Skeletal muscle satellite cell (primary cell): ENCODE measurements at regions not wholly inside any gene's neighbourhood (a gene's known extent, or its start where the extent isn't known, plus 50 kb on each side); places are given as distances from the start of the nearest gene placed in this dataset.

Experiments used
- H3K27me3 ChIP-seq: 2 replicates; pipeline ENCODE4 v1.7.0; 2013; ENCODE audit warnings: low read length; ENCODE audit not compliant: control insufficient read depth, insufficient read depth
- H3K36me3 ChIP-seq: 2 replicates; pipeline ENCODE4 v1.7.0; 2013; ENCODE audit warnings: mild to moderate bottlenecking, control low read depth, low read length; ENCODE audit not compliant: insufficient read depth
- H3K4me1 ChIP-seq: 2 replicates; pipeline ENCODE4 v1.7.0; 2013; ENCODE audit warnings: low read length; ENCODE audit not compliant: control insufficient read depth, insufficient read depth
- H3K4me2 ChIP-seq: 2 replicates; pipeline ENCODE4 v1.7.0; 2013; ENCODE audit warnings: mild to moderate bottlenecking, low read length
- H3K4me3 ChIP-seq: 2 replicates; pipeline ENCODE4 v1.7.0; 2013; ENCODE audit warnings: low read length
- H3K9ac ChIP-seq: 2 replicates; pipeline ENCODE4 v1.7.0; 2013; ENCODE audit warnings: mild to moderate bottlenecking, low read depth, low read length, moderate library complexity
- H3K9me3 ChIP-seq: replicated peaks from 2 replicates; pipeline ENCODE4 v1.7.0; 2013; ENCODE audit warnings: mild to moderate bottlenecking, control low read depth, low read length

DNA sequence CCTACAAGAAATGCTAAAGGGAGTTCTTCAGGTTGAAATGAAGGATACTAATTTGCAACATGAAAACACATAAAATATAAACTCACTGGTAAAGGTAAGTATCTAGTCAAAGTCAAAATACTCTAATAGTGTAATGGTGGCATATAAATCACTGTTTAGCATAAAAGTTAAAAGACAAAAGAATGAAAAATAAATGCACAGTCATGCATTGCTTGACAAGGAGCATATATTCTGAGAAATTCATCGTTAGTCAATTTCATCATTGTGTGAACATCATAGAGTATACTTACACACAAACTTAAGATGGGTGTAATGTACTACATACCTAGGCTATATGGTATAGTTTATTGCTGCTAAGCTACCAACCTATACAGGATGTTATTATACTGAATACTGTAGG is 194.4 kb upstream of the PDE5A start:
- no peak overlapping the region for H3K4me3 ChIP-seq
- no peaks in the 10 kb centered on the region for H3K4me1 ChIP-seq
- H3K4me2 ChIP-seq: no peak overlapping the region
- no peaks in the 10 kb centered on the region for H3K27me3 ChIP-seq
- H3K9me3 ChIP-seq: no peaks in the 10 kb centered on the region
- no peaks in the 10 kb centered on the region for H3K36me3 ChIP-seq
- no peak overlapping the region for H3K9ac ChIP-seq

- no peak overlapping the region for H3K4me2 ChIP-seq
- H3K9ac ChIP-seq: no peak overlapping the region
- no peaks in the 10 kb centered on the region for H3K36me3 ChIP-seq
- H3K27me3 ChIP-seq: no peaks in the 10 kb centered on the region
- no peak overlapping the region for H3K4me3 ChIP-seq
- no peaks in the 10 kb centered on the region for H3K4me1 ChIP-seq
- H3K9me3 ChIP-seq: no peaks in the 10 kb centered on the region
Measured at GRCh38 chr4:119816473-119816872, 187.9 kb upstream of the PDE5A start.

DNA sequence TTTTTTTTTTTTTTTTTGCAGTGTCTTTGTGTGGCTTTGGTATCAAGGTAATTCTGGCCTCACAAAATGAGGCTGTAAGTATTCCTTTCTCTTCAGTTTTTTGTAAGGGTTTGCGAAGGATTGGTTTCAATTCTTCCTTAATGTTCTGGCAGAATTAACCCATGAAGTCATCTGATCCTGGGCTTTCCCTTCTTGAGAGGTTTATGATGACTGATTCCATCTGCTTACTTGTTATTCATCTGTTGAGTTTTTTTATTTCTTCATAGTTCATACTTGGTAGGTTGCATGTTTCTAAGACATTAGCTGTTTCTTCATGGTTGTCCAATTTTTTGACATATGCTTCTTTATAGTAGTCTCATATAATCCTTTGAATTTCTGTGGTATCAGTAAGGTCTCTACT is 181.4 kb upstream of the PDE5A start:
- no peaks in the 10 kb centered on the region for H3K4me1 ChIP-seq
- H3K27me3 ChIP-seq: no peaks in the 10 kb centered on the region
- no peak overlapping the region for H3K4me3 ChIP-seq
- no peaks in the 10 kb centered on the region for H3K36me3 ChIP-seq
- no peak overlapping the region for H3K9ac ChIP-seq
- no peaks in the 10 kb centered on the region for H3K9me3 ChIP-seq
- H3K4me2 ChIP-seq: no peak overlapping the region

DNA sequence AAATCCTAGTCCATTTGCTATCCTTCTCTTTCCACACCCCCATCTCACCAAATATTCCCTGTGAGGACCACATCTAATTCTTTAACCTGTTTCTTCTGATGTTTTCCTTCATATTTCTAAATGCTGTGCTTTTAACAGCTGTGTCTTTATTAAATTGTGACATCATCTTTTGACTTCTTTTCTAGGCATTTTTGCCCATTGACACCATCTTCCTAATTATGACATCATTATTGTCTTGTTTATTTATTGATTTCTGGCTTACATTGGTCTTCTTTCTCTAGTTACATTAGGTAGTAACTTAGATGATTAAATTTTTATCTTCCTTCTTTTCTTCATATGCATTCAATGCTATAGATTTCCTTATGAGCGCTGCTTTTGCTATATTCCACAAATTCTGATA is 175.8 kb upstream of the PDE5A start:
- Histone ChIP-seq H3K36me3 (no peaks in the 10 kb centered on the region), H3K27me3 (peaks cover 17% of the 10 kb centered on the region), H3K9ac (no peak overlapping the region), H3K4me3 (no peak overlapping the region), H3K4me1 (no peaks in the 10 kb centered on the region), H3K4me2 (no peak overlapping the region), H3K9me3 (no peaks in the 10 kb centered on the region)

- Histone ChIP-seq H3K36me3 (no peaks in the 10 kb centered on the region), H3K4me2 (no peak overlapping the region), H3K4me1 (no peaks in the 10 kb centered on the region), H3K27me3 (peaks cover 27% of the 10 kb centered on the region), H3K9ac (no peak overlapping the region), H3K4me3 (no peak overlapping the region), H3K9me3 (no peaks in the 10 kb centered on the region)
Measured at GRCh38 chr4:119797238-119797894, 168.8 kb upstream of the PDE5A start.

- no peak overlapping the region for H3K9ac ChIP-seq
- H3K4me2 ChIP-seq: no peak overlapping the region
- H3K36me3 ChIP-seq: no peaks in the 10 kb centered on the region
- no peak overlapping the region for H3K4me3 ChIP-seq
- no peaks in the 10 kb centered on the region for H3K9me3 ChIP-seq
- H3K27me3 ChIP-seq: peaks cover 27% of the 10 kb centered on the region
- H3K4me1 ChIP-seq: no peaks in the 10 kb centered on the region
Measured at GRCh38 chr4:119795986-119796578, 167.5 kb upstream of the PDE5A start.

DNA sequence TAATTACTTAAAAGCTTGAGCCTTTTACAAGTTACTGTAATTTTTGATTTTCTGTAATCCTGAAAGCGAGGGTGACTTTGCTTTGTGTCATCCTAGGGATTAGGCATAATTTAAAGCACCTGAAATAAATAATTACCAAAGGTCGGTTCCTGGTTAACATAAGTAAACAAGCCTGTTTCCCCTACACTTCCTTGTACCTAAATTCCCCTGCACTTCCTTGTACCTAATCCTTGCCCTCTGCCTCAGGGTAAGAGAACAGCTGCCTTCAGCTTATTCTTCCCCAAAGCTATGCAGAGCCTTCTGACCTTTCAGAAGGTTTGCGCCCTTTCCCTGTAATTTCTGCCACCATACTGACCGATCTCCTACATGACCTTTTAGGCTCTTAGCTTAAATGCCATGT is 166.1 kb upstream of the PDE5A start:
- Histone ChIP-seq H3K9ac (no peak overlapping the region), H3K4me1 (no peaks in the 10 kb centered on the region), H3K4me2 (no peak overlapping the region), H3K36me3 (no peaks in the 10 kb centered on the region), H3K9me3 (no peaks in the 10 kb centered on the region), H3K4me3 (no peak overlapping the region), H3K27me3 (peaks cover 19% of the 10 kb centered on the region)

GRCh38 chr4:119794113-119794512 is 165.5 kb upstream of the PDE5A start:
- peaks cover 19% of the 10 kb centered on the region for H3K27me3 ChIP-seq
- H3K9me3 ChIP-seq: no peaks in the 10 kb centered on the region
- no peak overlapping the region for H3K9ac ChIP-seq
- no peak overlapping the region for H3K4me3 ChIP-seq
- no peaks in the 10 kb centered on the region for H3K36me3 ChIP-seq
- no peak overlapping the region for H3K4me2 ChIP-seq
- no peaks in the 10 kb centered on the region for H3K4me1 ChIP-seq

GRCh38 chr4:119788349-119789266 is 160.0 kb upstream of the PDE5A start:
- Histone ChIP-seq H3K9me3 (no peaks in the 10 kb centered on the region), H3K4me3 (no peak overlapping the region), H3K27me3 (peaks cover 3% of the 10 kb centered on the region), H3K4me1 (no peaks in the 10 kb centered on the region), H3K36me3 (no peaks in the 10 kb centered on the region), H3K4me2 (no peak overlapping the region), H3K9ac (no peak overlapping the region)

DNA sequence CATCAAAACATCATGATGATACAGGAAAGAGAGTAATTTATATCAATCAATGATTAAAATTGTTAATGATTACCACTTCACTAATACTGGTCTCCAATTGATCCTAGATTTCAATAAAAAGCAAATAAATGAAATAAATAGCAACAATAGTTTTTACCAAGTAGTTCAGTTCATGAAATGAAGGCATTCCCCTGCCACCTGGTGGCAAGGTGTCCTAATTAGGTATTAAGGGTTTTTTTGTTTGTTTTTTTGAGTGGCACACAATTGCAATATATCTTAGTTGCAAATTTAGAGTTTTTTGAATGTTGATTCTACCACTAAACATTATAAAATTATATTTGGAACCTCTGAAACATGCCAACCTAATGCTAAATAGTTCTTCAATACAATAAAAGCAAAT is 157.4 kb upstream of the PDE5A start:
- Histone ChIP-seq H3K4me3 (no peak overlapping the region), H3K36me3 (no peaks in the 10 kb centered on the region), H3K4me1 (no peaks in the 10 kb centered on the region), H3K9me3 (no peaks in the 10 kb centered on the region), H3K4me2 (no peak overlapping the region), H3K27me3 (no peaks in the 10 kb centered on the region), H3K9ac (no peak overlapping the region)

GRCh38 chr4:119783189-119783983 is 154.8 kb upstream of the PDE5A start:
- H3K4me2 ChIP-seq: no peak overlapping the region
- no peaks in the 10 kb centered on the region for H3K27me3 ChIP-seq
- no peaks in the 10 kb centered on the region for H3K36me3 ChIP-seq
- no peaks in the 10 kb centered on the region for H3K9me3 ChIP-seq
- H3K9ac ChIP-seq: no peak overlapping the region
- H3K4me1 ChIP-seq: no peaks in the 10 kb centered on the region
- H3K4me3 ChIP-seq: no peak overlapping the region
